HG02852 (cell line): ENCODE measurements at regions not wholly inside any gene's neighbourhood (a gene's known extent, or its start where the extent isn't known, plus 50 kb on each side); places are given as distances from the start of the nearest gene placed in this dataset.

Source experiments
- ATAC-seq: cut with Tn5 transposase; IDR thresholded peaks from one replicate; pipeline ENCODE4 v1.9.1; 2021; ENCODE audit warnings: mild to moderate bottlenecking, moderate library complexity; ENCODE audit not compliant: unreplicated experiment

GRCh38 chr7:155916926-155917655, 104.8 kb upstream of the SHH start:
- ATAC-seq, result no peak

- no peak for ATAC-seq
These were observed 102.1 kb upstream of the SHH start for GRCh38 chr7:155914341-155914740.

GRCh38 chr7:155913719-155914118, 101.5 kb upstream of the SHH start:
- ATAC-seq, result no peak

GRCh38 chr7:155913291-155913690, 101.0 kb upstream of the SHH start:
- ATAC-seq, result no peak

- no peak for ATAC-seq
These were observed 99.3 kb upstream of the SHH start for GRCh38 chr7:155911471-155912105.

GRCh38 chr7:155908385-155908784, 96.1 kb upstream of the SHH start:
- ATAC-seq, result no peak

- ATAC-seq, result no peak
These were observed 95.4 kb upstream of the SHH start for GRCh38 chr7:155907450-155908200.

- ATAC-seq, result no peak
These were observed 88.9 kb upstream of the SHH start for GRCh38 chr7:155901176-155901575.

GRCh38 chr7:155899596-155899995, 87.3 kb upstream of the SHH start:
- no peak for ATAC-seq

GRCh38 chr7:155897758-155898386, 85.6 kb upstream of the SHH start:
- no peak for ATAC-seq

- no peak for ATAC-seq
These were observed 84.4 kb upstream of the SHH start for GRCh38 chr7:155896531-155897263.

- no peak for ATAC-seq
These were observed 81.4 kb upstream of the SHH start for GRCh38 chr7:155893664-155894063.

GRCh38 chr7:155893176-155893575, 80.9 kb upstream of the SHH start:
- ATAC-seq, result no peak

- no peak for ATAC-seq
These were observed 77.6 kb upstream of the SHH start for GRCh38 chr7:155889636-155890511.

- ATAC-seq, result no peak
These were observed 74.9 kb upstream of the SHH start for GRCh38 chr7:155887174-155887525.

- no peak for ATAC-seq
These were observed 74.3 kb upstream of the SHH start for GRCh38 chr7:155886391-155887173.

- no peak for ATAC-seq
These were observed 73.2 kb upstream of the SHH start for GRCh38 chr7:155885167-155886155.
